T-helper 2 cell treated with Interferon-gamma antibody and Interleukin-4, amounts not matched to agents 5 μg/mL and 100 μg/mL, for 36 hours (primary cell): ENCODE measurements at regions not wholly inside any gene's neighbourhood (a gene's known extent, or its start where the extent isn't known, plus 50 kb on each side); places are given as distances from the start of the nearest gene placed in this dataset.

Experiments
- DNase-seq: peaks from one replicate; pipeline ENCODE4 v3.0.0; 2021; ENCODE audit warnings: low spot score
- H3K27ac Mint-ChIP-seq: one replicate; pipeline ENCODE4 v1.8.0; 2021; ENCODE audit warnings: mild to moderate bottlenecking, mixed read lengths
- H3K27me3 Mint-ChIP-seq: one replicate; pipeline ENCODE4 v1.8.0; 2021; ENCODE audit warnings: low read depth, mixed read lengths
- H3K36me3 Mint-ChIP-seq: one replicate; pipeline ENCODE4 v1.8.0; 2021; ENCODE audit warnings: low read depth, mixed read lengths
- H3K4me1 Mint-ChIP-seq: one replicate; pipeline ENCODE4 v1.8.0; 2021; ENCODE audit warnings: low read depth, mixed read lengths
- H3K4me3 Mint-ChIP-seq: one replicate; pipeline ENCODE4 v1.8.0; 2022; ENCODE audit warnings: mild to moderate bottlenecking, moderate library complexity, mixed read lengths
- H3K9me3 Mint-ChIP-seq: one replicate; pipeline ENCODE4 v1.8.0; 2021; ENCODE audit warnings: mixed read lengths

GRCh38 chr2:235348329-235348728 is 145.5 kb upstream of the AGAP1 start:
- no peaks in the 10 kb centered on the region for H3K4me1 Mint-ChIP-seq
- H3K9me3 Mint-ChIP-seq: no peaks in the 10 kb centered on the region
- H3K27me3 Mint-ChIP-seq: no peaks in the 10 kb centered on the region
- DNase-seq: no peak
- H3K4me3 Mint-ChIP-seq: no peak overlapping the region
- H3K36me3 Mint-ChIP-seq: no peaks in the 10 kb centered on the region
- H3K27ac Mint-ChIP-seq: no peak overlapping the region

GRCh38 chr2:235350234-235350633 is 143.6 kb upstream of the AGAP1 start:
- Mint-ChIP-seq H3K36me3 (no peaks in the 10 kb centered on the region), H3K9me3 (no peaks in the 10 kb centered on the region), H3K27me3 (no peaks in the 10 kb centered on the region), H3K27ac (no peak overlapping the region), H3K4me3 (no peak overlapping the region), H3K4me1 (no peaks in the 10 kb centered on the region)
- no peak for DNase-seq

- H3K4me1 Mint-ChIP-seq: no peaks in the 10 kb centered on the region
- H3K27ac Mint-ChIP-seq: no peak overlapping the region
- DNase-seq: no peak
- no peak overlapping the region for H3K4me3 Mint-ChIP-seq
- H3K9me3 Mint-ChIP-seq: no peaks in the 10 kb centered on the region
- H3K36me3 Mint-ChIP-seq: no peaks in the 10 kb centered on the region
- H3K27me3 Mint-ChIP-seq: no peaks in the 10 kb centered on the region
Measured at GRCh38 chr2:235352541-235352940, 141.3 kb upstream of the AGAP1 start.

- Mint-ChIP-seq H3K4me3 (no peak overlapping the region), H3K27ac (no peak overlapping the region), H3K27me3 (no peaks in the 10 kb centered on the region), H3K9me3 (no peaks in the 10 kb centered on the region), H3K36me3 (no peaks in the 10 kb centered on the region), H3K4me1 (no peaks in the 10 kb centered on the region)
- no peak for DNase-seq
Measured at GRCh38 chr2:235357881-235358280, 136.0 kb upstream of the AGAP1 start.

- Mint-ChIP-seq H3K4me1 (no peaks in the 10 kb centered on the region), H3K36me3 (no peaks in the 10 kb centered on the region), H3K27ac (no peak overlapping the region), H3K9me3 (no peaks in the 10 kb centered on the region), H3K27me3 (no peaks in the 10 kb centered on the region), H3K4me3 (no peak overlapping the region)
- no peak for DNase-seq
Measured at GRCh38 chr2:235358981-235359471, 134.8 kb upstream of the AGAP1 start.

- Mint-ChIP-seq H3K4me1 (no peaks in the 10 kb centered on the region), H3K9me3 (no peaks in the 10 kb centered on the region), H3K27me3 (no peaks in the 10 kb centered on the region), H3K36me3 (no peaks in the 10 kb centered on the region), H3K27ac (no peak overlapping the region), H3K4me3 (no peak overlapping the region)
- DNase-seq: no peak
Measured at GRCh38 chr2:235360446-235360845, 133.4 kb upstream of the AGAP1 start.

GRCh38 chr2:235365743-235366142 is 128.1 kb upstream of the AGAP1 start:
- H3K4me1 Mint-ChIP-seq: no peaks in the 10 kb centered on the region
- no peaks in the 10 kb centered on the region for H3K36me3 Mint-ChIP-seq

GRCh38 chr2:235366390-235366789 is 127.5 kb upstream of the AGAP1 start:
- Mint-ChIP-seq H3K4me3 (no peak overlapping the region), H3K27me3 (no peaks in the 10 kb centered on the region), H3K27ac (no peak overlapping the region), H3K9me3 (no peaks in the 10 kb centered on the region), H3K36me3 (no peaks in the 10 kb centered on the region), H3K4me1 (no peaks in the 10 kb centered on the region)
- no peak for DNase-seq

More at GRCh38 chr2:235365743-235366142, 128.1 kb upstream of the AGAP1 start:
- DNase-seq: no peak
- Mint-ChIP-seq H3K27me3 (no peaks in the 10 kb centered on the region), H3K4me3 (no peak overlapping the region), H3K27ac (no peak overlapping the region), H3K9me3 (no peaks in the 10 kb centered on the region)

GRCh38 chr2:235366807-235367206 is 127.0 kb upstream of the AGAP1 start:
- no peaks in the 10 kb centered on the region for H3K36me3 Mint-ChIP-seq
- H3K4me3 Mint-ChIP-seq: no peak overlapping the region
- DNase-seq: no peak
- H3K9me3 Mint-ChIP-seq: no peaks in the 10 kb centered on the region
- H3K4me1 Mint-ChIP-seq: no peaks in the 10 kb centered on the region
- no peak overlapping the region for H3K27ac Mint-ChIP-seq
- H3K27me3 Mint-ChIP-seq: no peaks in the 10 kb centered on the region

GRCh38 chr2:235371018-235371417 is 122.8 kb upstream of the AGAP1 start:
- H3K9me3 Mint-ChIP-seq: no peaks in the 10 kb centered on the region
- no peak overlapping the region for H3K27ac Mint-ChIP-seq
- no peaks in the 10 kb centered on the region for H3K4me1 Mint-ChIP-seq
- H3K27me3 Mint-ChIP-seq: no peaks in the 10 kb centered on the region
- no peak overlapping the region for H3K4me3 Mint-ChIP-seq
- no peak for DNase-seq
- no peaks in the 10 kb centered on the region for H3K36me3 Mint-ChIP-seq

GRCh38 chr2:235373171-235373570 is 120.7 kb upstream of the AGAP1 start:
- no peak overlapping the region for H3K4me3 Mint-ChIP-seq
- H3K27me3 Mint-ChIP-seq: no peaks in the 10 kb centered on the region
- no peak for DNase-seq
- no peaks in the 10 kb centered on the region for H3K36me3 Mint-ChIP-seq
- H3K4me1 Mint-ChIP-seq: no peaks in the 10 kb centered on the region
- no peak overlapping the region for H3K27ac Mint-ChIP-seq
- no peaks in the 10 kb centered on the region for H3K9me3 Mint-ChIP-seq

- Mint-ChIP-seq H3K4me3 (no peak overlapping the region), H3K36me3 (no peaks in the 10 kb centered on the region), H3K27ac (no peak overlapping the region), H3K9me3 (no peaks in the 10 kb centered on the region), H3K4me1 (no peaks in the 10 kb centered on the region), H3K27me3 (no peaks in the 10 kb centered on the region)
- no peak for DNase-seq
Measured at GRCh38 chr2:235377176-235377575, 116.7 kb upstream of the AGAP1 start.

- no peaks in the 10 kb centered on the region for H3K27me3 Mint-ChIP-seq
- H3K9me3 Mint-ChIP-seq: no peaks in the 10 kb centered on the region
- no peaks in the 10 kb centered on the region for H3K36me3 Mint-ChIP-seq
- no peak for DNase-seq
- H3K4me3 Mint-ChIP-seq: no peak overlapping the region
- no peaks in the 10 kb centered on the region for H3K4me1 Mint-ChIP-seq
- H3K27ac Mint-ChIP-seq: no peak overlapping the region
Measured at GRCh38 chr2:235378246-235378645, 115.6 kb upstream of the AGAP1 start.

GRCh38 chr2:235378944-235379343 is 114.9 kb upstream of the AGAP1 start:
- no peaks in the 10 kb centered on the region for H3K27me3 Mint-ChIP-seq
- H3K9me3 Mint-ChIP-seq: no peaks in the 10 kb centered on the region
- H3K36me3 Mint-ChIP-seq: no peaks in the 10 kb centered on the region
- no peak for DNase-seq
- no peak overlapping the region for H3K27ac Mint-ChIP-seq
- no peak overlapping the region for H3K4me3 Mint-ChIP-seq
- H3K4me1 Mint-ChIP-seq: no peaks in the 10 kb centered on the region

GRCh38 chr2:235381261-235381912 is 112.5 kb upstream of the AGAP1 start:
- no peaks in the 10 kb centered on the region for H3K9me3 Mint-ChIP-seq
- H3K4me3 Mint-ChIP-seq: no peak overlapping the region
- no peaks in the 10 kb centered on the region for H3K36me3 Mint-ChIP-seq
- DNase-seq: no peak
- no peak overlapping the region for H3K27ac Mint-ChIP-seq
- H3K4me1 Mint-ChIP-seq: no peaks in the 10 kb centered on the region
- no peaks in the 10 kb centered on the region for H3K27me3 Mint-ChIP-seq
